ENCODE measurements at regions not wholly inside any gene's neighbourhood (a gene's known extent, or its start where the extent isn't known, plus 50 kb on each side); places are given as distances from the start of the nearest gene placed in this dataset.

- no peak for DNase-seq
- H3K27me3 ChIP-seq (ENCODE audit: insufficient read depth in 3 of 3, low read length in 2 of 3), result no peaks in the 10 kb centered on the region
- peak overlapping the region; percentile 10 for H3K4me3 ChIP-seq
- peak in 2 of 4 donors; percentile 43 to 61 for ATAC-seq
- H3K4me1 ChIP-seq, result peaks cover 7% of the 10 kb centered on the region
- TF ChIP-seq CTCF (IDR thresholded peaks at IDR 0.05), result peak; percentile 68
- H3K27ac ChIP-seq, result no peak overlapping the region
- no peaks in the 10 kb centered on the region for H3K9me3 ChIP-seq
- 3 to 9% (median 4%) methylated on average over 5 of the region's 5 CpGs for WGBS, 3 donors
- intact Hi-C loops (cut with DNase I), result loop anchor here (5.0 to 10.0 kb wide), 3 partner anchors 99 to 216 kb away; partner anchors contain the start of gene HDAC9 (in 1 of the 2)
- no peaks in the 10 kb centered on the region for H3K36me3 ChIP-seq (ENCODE audit: insufficient read depth in 1 of 2, low read depth in 1 of 2)
Measured at GRCh38 chr7:18356191-18356645, 139.3 kb upstream of the HDAC9 start.

DNA sequence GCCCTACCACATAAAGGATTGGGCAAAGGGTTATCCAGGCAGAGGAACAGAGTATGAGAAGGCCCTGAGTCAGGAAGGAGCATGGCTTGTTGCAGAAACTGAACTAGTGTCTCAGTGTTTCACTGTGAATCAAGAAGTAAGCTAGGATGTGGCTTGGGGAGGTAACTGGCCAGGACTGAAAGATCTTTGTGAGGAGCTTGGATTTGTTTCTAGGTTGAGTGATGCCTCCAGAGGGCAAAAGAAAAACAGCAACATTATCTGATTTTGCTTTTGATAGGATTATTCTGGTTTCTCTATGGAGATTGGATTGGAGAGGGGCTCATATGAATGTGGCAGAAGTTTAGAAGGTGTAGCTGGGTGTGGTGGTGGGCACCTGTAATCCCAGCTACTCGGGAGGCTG lies 137.9 kb upstream of the HDAC9 start:
- no peaks in the 10 kb centered on the region for H3K9me3 ChIP-seq
- no peak for DNase-seq
- intact Hi-C loops (cut with DNase I), result loop anchor here (5.0 to 10.0 kb wide), 3 partner anchors 97 to 215 kb away; partner anchors contain the start of gene HDAC9 (in 1 of the 2)
- 89 to 95% (median 93%) methylated on average over 1 of the region's 1 CpG for WGBS, 3 donors
- no peak for ATAC-seq
- H3K4me1 ChIP-seq, result peaks cover 6% of the 10 kb centered on the region
- H3K27me3 ChIP-seq (ENCODE audit: insufficient read depth in 3 of 3, low read length in 2 of 3), result no peaks in the 10 kb centered on the region
- no peak overlapping the region for H3K27ac ChIP-seq
- H3K36me3 ChIP-seq (ENCODE audit: insufficient read depth in 1 of 2, low read depth in 1 of 2), result no peaks in the 10 kb centered on the region
- H3K4me3 ChIP-seq, result no peak overlapping the region
- peak; percentile 10 for TF ChIP-seq CTCF (IDR thresholded peaks at IDR 0.05)

- no peak overlapping the region for H3K27ac ChIP-seq
- peak in 3 of 4 donors; percentile 23 to 60 (median 27) for ATAC-seq
- intact Hi-C loops (cut with DNase I), result no loop called here
Measured at GRCh38 chr7:18361756-18362155, 133.8 kb upstream of the HDAC9 start.

GRCh38 chr7:18363751-18364380 lies 131.7 kb upstream of the HDAC9 start:
- H3K9me3 ChIP-seq, result no peaks in the 10 kb centered on the region
- TF ChIP-seq CTCF (IDR thresholded peaks at IDR 0.05), result no peak
- ATAC-seq (no peak), DNase-seq (no peak)
- WGBS, 3 donors, result 68 to 79% (median 69%) methylated on average over 4 of the region's 4 CpGs
- no peaks in the 10 kb centered on the region for H3K4me1 ChIP-seq
- no peak overlapping the region for H3K4me3 ChIP-seq
- no peaks in the 10 kb centered on the region for H3K27me3 ChIP-seq (ENCODE audit: insufficient read depth in 3 of 3, low read length in 2 of 3)
- no peaks in the 10 kb centered on the region for H3K36me3 ChIP-seq (ENCODE audit: insufficient read depth in 1 of 2, low read depth in 1 of 2)
- intact Hi-C loops (cut with DNase I), result no loop called here
- no peak overlapping the region for H3K27ac ChIP-seq

More at GRCh38 chr7:18361756-18362155, 133.8 kb upstream of the HDAC9 start:
- no peak for DNase-seq
- Histone ChIP-seq H3K4me3 (no peak overlapping the region), H3K36me3 (ENCODE audit: insufficient read depth in 1 of 2, low read depth in 1 of 2) (no peaks in the 10 kb centered on the region), H3K27me3 (ENCODE audit: insufficient read depth in 3 of 3, low read length in 2 of 3) (no peaks in the 10 kb centered on the region), H3K4me1 (no peaks in the 10 kb centered on the region), H3K9me3 (no peaks in the 10 kb centered on the region)
- WGBS, 3 donors, result 30 to 49% (median 37%) methylated on average over 4 of the region's 4 CpGs
- TF ChIP-seq CTCF (IDR thresholded peaks at IDR 0.05), result no peak

DNA sequence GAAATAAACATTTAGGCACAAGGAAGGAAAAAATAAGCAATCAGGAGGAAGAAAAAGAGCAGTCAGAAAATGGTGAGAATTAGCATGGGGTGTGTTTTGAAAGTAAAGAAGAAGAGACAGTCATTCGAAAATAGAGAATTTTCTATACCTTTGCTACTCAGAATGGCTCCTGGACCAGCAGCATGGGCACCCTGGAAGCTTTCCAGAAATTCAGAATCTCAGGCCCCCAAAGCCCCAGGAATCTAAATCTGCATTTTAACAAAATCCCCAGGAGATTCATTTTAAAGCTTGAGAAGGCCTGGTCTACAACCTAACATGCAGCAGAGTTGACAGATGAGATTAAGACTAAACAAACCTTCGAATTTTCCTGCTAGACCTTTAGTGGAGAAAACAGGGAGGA lies 131.2 kb upstream of the HDAC9 start:
- DNase-seq, result no peak
- no peak for TF ChIP-seq CTCF (IDR thresholded peaks at IDR 0.05)
- Histone ChIP-seq H3K27me3 (ENCODE audit: insufficient read depth in 3 of 3, low read length in 2 of 3) (no peaks in the 10 kb centered on the region), H3K4me1 (no peaks in the 10 kb centered on the region), H3K4me3 (no peak overlapping the region), H3K27ac (no peak overlapping the region), H3K9me3 (no peaks in the 10 kb centered on the region), H3K36me3 (ENCODE audit: insufficient read depth in 1 of 2, low read depth in 1 of 2) (no peaks in the 10 kb centered on the region)
- intact Hi-C loops (cut with DNase I), result no loop called here
- ATAC-seq, result no peak
- WGBS, 3 donors, result 68 to 69% (median 69%) methylated on average over 2 of the region's 2 CpGs

All from psoas muscle (tissue), 7 donors.